ENCODE measurements at regions not wholly inside any gene's neighbourhood (a gene's known extent, or its start where the extent isn't known, plus 50 kb on each side); places are given as distances from the start of the nearest gene placed in this dataset.

GRCh38 chr11:56890584-56891305, 98.0 kb upstream of the OR5AK2 start:
- no peak for ATAC-seq

GRCh38 chr11:56889986-56890385, 98.7 kb upstream of the OR5AK2 start:
- no peak for ATAC-seq
- TF ChIP-seq PPARA (CRISPR knock-in tag; IDR thresholded peaks at IDR 0.05; ENCODE audit: borderline replicate concordance) (no peak), ZC3H10 (CRISPR knock-in tag; IDR thresholded peaks at IDR 0.05) (no peak), ZNF70 (CRISPR knock-in tag; IDR thresholded peaks at IDR 0.05) (no peak), CSRNP3 (CRISPR knock-in tag; IDR thresholded peaks at IDR 0.05) (no peak), ESRRG (CRISPR knock-in tag; IDR thresholded peaks at IDR 0.05) (no peak), ISL1 (CRISPR knock-in tag; IDR thresholded peaks at IDR 0.05) (no peak), TCF4 (CRISPR knock-in tag; IDR thresholded peaks at IDR 0.05; ENCODE audit: borderline replicate concordance) (no peak), RARB (CRISPR knock-in tag; IDR thresholded peaks at IDR 0.05) (no peak)

More at GRCh38 chr11:56890584-56891305, 98.0 kb upstream of the OR5AK2 start:
- TF ChIP-seq TSHZ2 (CRISPR knock-in tag; IDR thresholded peaks at IDR 0.05) = no peak
- no peak for TF ChIP-seq ZNF70 (CRISPR knock-in tag; IDR thresholded peaks at IDR 0.05)
- TF ChIP-seq BACH2 (CRISPR knock-in tag; IDR thresholded peaks at IDR 0.05; ENCODE audit: borderline replicate concordance) = no peak
- TF ChIP-seq ZC3H10 (CRISPR knock-in tag; IDR thresholded peaks at IDR 0.05) = no peak

GRCh38 chr11:56887940-56888339, 100.8 kb upstream of the OR5AK2 start:
- ATAC-seq = no peak
- no peak for TF ChIP-seq PPARA (CRISPR knock-in tag; IDR thresholded peaks at IDR 0.05; ENCODE audit: borderline replicate concordance)
- TF ChIP-seq ESRRG (CRISPR knock-in tag; IDR thresholded peaks at IDR 0.05) = no peak
- no peak for TF ChIP-seq RARB (CRISPR knock-in tag; IDR thresholded peaks at IDR 0.05)
- no peak for TF ChIP-seq CSRNP3 (CRISPR knock-in tag; IDR thresholded peaks at IDR 0.05)
- TF ChIP-seq ZFP30 (CRISPR knock-in tag; IDR thresholded peaks at IDR 0.05) = no peak
- no peak for TF ChIP-seq CREB5 (CRISPR knock-in tag; IDR thresholded peaks at IDR 0.05; ENCODE audit: low read depth)
- TF ChIP-seq BACH2 (CRISPR knock-in tag; IDR thresholded peaks at IDR 0.05; ENCODE audit: borderline replicate concordance) = no peak
- no peak for TF ChIP-seq PATZ1 (CRISPR knock-in tag; IDR thresholded peaks at IDR 0.05; ENCODE audit: borderline replicate concordance)
- TF ChIP-seq ZNF70 (CRISPR knock-in tag; IDR thresholded peaks at IDR 0.05) = no peak
- TF ChIP-seq TCF4 (CRISPR knock-in tag; IDR thresholded peaks at IDR 0.05; ENCODE audit: borderline replicate concordance) = no peak
- no peak for TF ChIP-seq ZFP3 (CRISPR knock-in tag; IDR thresholded peaks at IDR 0.05)
- no peak for TF ChIP-seq ZC3H10 (CRISPR knock-in tag; IDR thresholded peaks at IDR 0.05)
- TF ChIP-seq ISL1 (CRISPR knock-in tag; IDR thresholded peaks at IDR 0.05) = no peak
- no peak for TF ChIP-seq ZNF565 (CRISPR knock-in tag; conservative IDR thresholded peaks at IDR 0.05; ENCODE audit: low read depth)
- no peak for TF ChIP-seq GLIS3 (CRISPR knock-in tag; IDR thresholded peaks at IDR 0.05)
- TF ChIP-seq TSHZ2 (CRISPR knock-in tag; IDR thresholded peaks at IDR 0.05) = no peak
- no peak for TF ChIP-seq POU6F1 (CRISPR knock-in tag; IDR thresholded peaks at IDR 0.05; ENCODE audit: borderline replicate concordance, low read depth)
- no peak for TF ChIP-seq TOX (CRISPR knock-in tag; IDR thresholded peaks at IDR 0.05; ENCODE audit: borderline replicate concordance)
